Heart right ventricle (tissue), 16 donors: ENCODE measurements at regions not wholly inside any gene's neighbourhood (a gene's known extent, or its start where the extent isn't known, plus 50 kb on each side); places are given as distances from the start of the nearest gene placed in this dataset.

Experiments used
- ATAC-seq, 8 donors: fragments of 200-7000 bp; cut with Tn5 transposase; one replicate each; pipeline ENCODE4 v1.9.1; 2020; ENCODE audit warnings: mild to moderate bottlenecking in 8 of 8, moderate library complexity in 8 of 8, moderate number of reproducible peaks in 1 of 8
- DNase-seq, 2 donors: peaks; one replicate each; pipeline ENCODE4 v3.0.0-alpha.2; 2020
- H3K27ac ChIP-seq, 10 donors: fragments of 200-600 bp; sonication (generic) in 2 of 10; one replicate each; pipeline versions ENCODE4 v1.5.0 to v1.8.0; 2020 to 2022; ENCODE audit warnings: mild to moderate bottlenecking in 3 of 10
- H3K27me3 ChIP-seq, 7 donors: fragments of 200-600 bp; one replicate each; pipeline ENCODE4 v1.8.0; 2021 to 2022; ENCODE audit warnings: mild to moderate bottlenecking in 2 of 7
- H3K36me3 ChIP-seq, 9 donors: fragments of 200-600 bp; sonication (generic) in 1 of 9; one replicate each; pipeline versions ENCODE4 v1.5.0 to v1.8.0; 2020 to 2022; ENCODE audit warnings: mild to moderate bottlenecking in 2 of 9
- H3K4me1 ChIP-seq, 9 donors: fragments of 200-600 bp; sonication (generic) in 1 of 9; one replicate each; pipeline versions ENCODE4 v1.5.0 to v1.8.0; 2020 to 2022; ENCODE audit warnings: mild to moderate bottlenecking in 4 of 9
- H3K4me3 ChIP-seq, 10 donors: fragments of 200-600 bp; sonication (generic) in 2 of 10; one replicate each; pipeline versions ENCODE4 v1.5.0 to v1.8.0; 2020 to 2022; ENCODE audit warnings: mild to moderate bottlenecking in 7 of 10, moderate library complexity in 2 of 10
- H3K9me3 ChIP-seq, 11 donors: fragments of 200-600 bp in 10 of 11; sonication (generic) in 2 of 11; one replicate each; pipeline versions ENCODE4 v1.5.0 to v1.8.0; 2013 to 2022; ENCODE audit warnings: mild to moderate bottlenecking in 2 of 11, control low read depth in 1 of 11, moderate library complexity in 1 of 11
- CTCF ChIP-seq, 9 donors: fragments of 200-600 bp; sonication (generic) in 2 of 9; IDR thresholded peaks; one replicate each; pipeline versions ENCODE4 v1.5.0 to v1.8.0; 2021 to 2022; ENCODE audit warnings: antibody characterized with exemption in 9 of 9, mild to moderate bottlenecking in 5 of 9, moderate library complexity in 1 of 9
- WGBS, 2 donors: extraction: QIAGEN DNeasy Blood & Tissue Kit; methylation state at CpG; one replicate each; pipeline ENCODE4 v1.1.7; 2013; ENCODE audit warnings: inconsistent platforms in 1 of 2; 5-methylcytosine and 5-hydroxymethylcytosine counted together
- intact Hi-C, 10 donors: fragments of 100-400 bp; cut with DNase I; formaldehyde crosslinking; loops; one replicate each; pipeline versions ENCODE4 v1.11.1 to v1.14.2; 2022
- donor health status: Arrhythmogenic right ventricular cardiomyopathy.
- donor health status: ischemic (EF 13 %, LVEDD 7.1; RV severe dilation, severe dysfunction).
- donor health status: healthy with polysubstance abuse.
- donor health status: DM: no; HTN: yes; CAD: no.
- donor health status: DM: no; HTN: no; CAD: no.
- donor health status: ischemic (EF 25% LVEDD 6.9; RV normal size, moderate dysfunction).
- donor health status: ischemic (EF 25% LVEDD 5.7; RV mildly dilated, moderate dysfunction).
- donor health status: healthy.
- donor health status: DM: yes; HTN: yes; CAD: no.
- donor health status: Ischemic cardiomyopathy.
- donor health status: ischemic (EF 35%, LVEDD 5.7; RV mildly dilated, moderate dysfunction).
- donor health status: nonischemic (EF 11% LVEDD 7.7; RV severe dilation, severe dysfunction).
- donor health status: DM: yes; HTN: yes; CAD: no.
- donor health status: PGD.
- donor health status: ischemic (EF 29% LVEDD 5.4; RV normal size, mild dysfunction).
- donor health status: nonischemic (EF 23%, LVEDD 6.1; RV moderate dilation, normal function).

DNA sequence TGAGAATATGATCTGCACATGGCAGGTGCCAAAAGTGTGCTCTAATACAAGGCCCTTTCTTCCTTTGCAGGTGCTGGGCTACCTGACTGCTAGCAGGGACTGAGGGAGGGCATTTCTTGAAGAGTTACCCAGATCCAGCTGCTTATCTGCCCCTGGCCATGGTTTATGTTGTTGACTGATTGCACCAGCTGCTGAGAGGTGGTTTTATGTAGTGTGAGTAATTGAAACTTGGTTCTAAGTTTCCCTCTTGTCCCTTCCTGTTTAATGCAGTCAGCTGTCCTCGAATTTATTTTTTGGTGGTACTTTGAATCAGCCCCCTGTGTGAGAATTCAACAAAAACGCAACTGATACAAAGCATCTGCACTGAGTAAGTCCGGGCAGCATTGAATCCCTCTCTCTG, 288.3 kb upstream of the C2CD4B start:
- no peak for TF ChIP-seq CTCF (IDR thresholded peaks at IDR 0.05)
- ATAC-seq (no peak), DNase-seq (no peak)
- no peaks in the 10 kb centered on the region for H3K9me3 ChIP-seq
- no peaks in the 10 kb centered on the region for H3K36me3 ChIP-seq
- WGBS, 2 donors = 50 to 55% methylated on average over 3 of the region's 3 CpGs
- H3K4me3 ChIP-seq = no peak overlapping the region
- intact Hi-C loops = loop anchor here in 2 of 10 donors (5.0 to 10.0 kb wide), 2 partner anchors 51 to 61 kb away; partner anchors contain the start of gene TLN2 (in 1 of the 2)
- H3K27ac ChIP-seq = peak overlapping the region in 8 of 10 donors; percentile 44 to 86 (median 72)
- H3K4me1 ChIP-seq = peaks cover 6 to 77% (median 62%) of the 10 kb centered on the region in 9 donors
- no peaks in the 10 kb centered on the region for H3K27me3 ChIP-seq

- WGBS, 2 donors = 57 to 70% methylated on average over 5 of the region's 5 CpGs
- Histone ChIP-seq H3K4me3 (no peak overlapping the region), H3K27ac (peak overlapping the region in 9 of 10 donors; percentile 25 to 86 (median 70)), H3K9me3 (no peaks in the 10 kb centered on the region), H3K4me1 (peaks cover 6 to 74% (median 58%) of the 10 kb centered on the region in 9 donors), H3K36me3 (no peaks in the 10 kb centered on the region), H3K27me3 (no peaks in the 10 kb centered on the region)
- no peak for TF ChIP-seq CTCF (IDR thresholded peaks at IDR 0.05)
- ATAC-seq (peak in 5 of 8 donors; percentile 7 to 34 (median 18)), DNase-seq (no peak)
- intact Hi-C loops = loop anchor here in 2 of 10 donors (5.0 to 10.0 kb wide), 2 partner anchors 51 to 62 kb away; partner anchors contain the start of gene TLN2 (in 1 of the 2)
Observed at GRCh38 chr15:62453981-62454380, 288.9 kb upstream of the C2CD4B start.

- Histone ChIP-seq H3K27me3 (no peaks in the 10 kb centered on the region), H3K4me1 (peaks cover 6 to 67% (median 51%) of the 10 kb centered on the region in 9 donors), H3K4me3 (no peak overlapping the region), H3K9me3 (no peaks in the 10 kb centered on the region), H3K27ac (peak overlapping the region in 7 of 10 donors; percentile 46 to 86 (median 76)), H3K36me3 (no peaks in the 10 kb centered on the region)
- ATAC-seq (no peak), DNase-seq (no peak)
- 76 to 77% methylated on average over 6 of the region's 6 CpGs for WGBS, 2 donors
- TF ChIP-seq CTCF (IDR thresholded peaks at IDR 0.05) = no peak
- intact Hi-C loops = loop anchor here in 4 of 10 donors (5.0 to 10.0 kb wide), 5 partner anchors 48 to 193 kb away; partner anchors contain the start of gene TLN2 (in 2 of the 4)
Observed at GRCh38 chr15:62454567-62455172, 289.6 kb upstream of the C2CD4B start.

- intact Hi-C loops = loop anchor here in 4 of 10 donors (5.0 to 10.0 kb wide), 5 partner anchors 47 to 192 kb away; partner anchors contain the start of gene TLN2 (in 1 of the 4)
- DNase-seq (peak; percentile 56 to 75), ATAC-seq (peak; percentile 59 to 93 (median 81))
- Histone ChIP-seq H3K27me3 (no peaks in the 10 kb centered on the region), H3K4me3 (peak overlapping the region in 2 of 10 donors; percentile 1 to 6), H3K27ac (peak overlapping the region in 9 of 10 donors; percentile 53 to 86 (median 76)), H3K36me3 (no peaks in the 10 kb centered on the region), H3K4me1 (peaks cover 6 to 62% (median 49%) of the 10 kb centered on the region in 9 donors), H3K9me3 (no peaks in the 10 kb centered on the region)
- no peak for TF ChIP-seq CTCF (IDR thresholded peaks at IDR 0.05)
- 44 to 64% methylated on average over 11 to 12 of the region's 12 CpGs for WGBS, 2 donors
Observed at GRCh38 chr15:62455441-62455921, 290.4 kb upstream of the C2CD4B start.
